ENCODE measurements at regions not wholly inside any gene's neighbourhood (a gene's known extent, or its start where the extent isn't known, plus 50 kb on each side); places are given as distances from the start of the nearest gene placed in this dataset. TPM values are rescaled to one million over a fixed set of nuclear protein-coding genes. Genes with fewer than 3 reads are reported as not detected.

GRCh38 chr1:168369655-168370054, 89.0 kb downstream of the TBX19 start:
- no peak for DNase-seq (ENCODE audit: low spot score)
- intact Hi-C loops (cut with DNase I) = no loop called here

- no peak for DNase-seq (ENCODE audit: low spot score)
- intact Hi-C loops (cut with DNase I) = no loop called here
Observed at GRCh38 chr1:168368131-168368530, 87.5 kb downstream of the TBX19 start.

GRCh38 chr1:168365719-168366479, 85.2 kb downstream of the TBX19 start:
- no peak for DNase-seq (ENCODE audit: low spot score)
- intact Hi-C loops (cut with DNase I) = no loop called here

Small RNA genes lying in the stretch of these regions (microRNA-seq; reads per million reads assigned to microRNA genes)
- gene MIR557 = not detected
